HG03097 (cell line): ENCODE measurements at regions not wholly inside any gene's neighbourhood (a gene's known extent, or its start where the extent isn't known, plus 50 kb on each side); places are given as distances from the start of the nearest gene placed in this dataset.
"Not testable (repeated sequence)": the region's sequence is repeated elsewhere in the genome, so short reads cannot be mapped to it uniquely, and the experiment has no call there.

ENCODE experiments used
- ATAC-seq: cut with Tn5 transposase; IDR thresholded peaks from one replicate; pipeline ENCODE4 v1.9.1; 2021; ENCODE audit not compliant: unreplicated experiment, low FRiP score

DNA sequence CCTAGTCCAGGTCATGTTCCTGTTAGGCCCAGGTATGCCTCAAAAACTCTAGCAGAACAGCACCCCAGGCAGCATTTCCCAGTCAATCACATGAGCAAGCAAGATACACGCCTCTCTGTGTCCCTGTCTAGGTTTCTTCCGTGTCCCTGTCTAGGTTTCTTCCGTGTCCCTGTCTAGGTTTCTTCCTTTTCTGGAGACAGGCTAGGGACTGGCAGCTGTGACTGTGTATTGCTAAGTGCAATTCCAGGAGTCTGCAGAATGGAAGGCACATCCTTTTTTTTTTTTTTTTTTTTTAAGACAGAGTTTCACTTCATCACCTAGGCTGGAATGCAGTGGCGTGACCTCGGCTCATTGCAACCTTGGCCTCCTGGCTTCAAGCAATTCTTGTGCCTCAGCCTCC is 77.6 kb downstream of the SETD4 start:
- ATAC-seq, result no peak

DNA sequence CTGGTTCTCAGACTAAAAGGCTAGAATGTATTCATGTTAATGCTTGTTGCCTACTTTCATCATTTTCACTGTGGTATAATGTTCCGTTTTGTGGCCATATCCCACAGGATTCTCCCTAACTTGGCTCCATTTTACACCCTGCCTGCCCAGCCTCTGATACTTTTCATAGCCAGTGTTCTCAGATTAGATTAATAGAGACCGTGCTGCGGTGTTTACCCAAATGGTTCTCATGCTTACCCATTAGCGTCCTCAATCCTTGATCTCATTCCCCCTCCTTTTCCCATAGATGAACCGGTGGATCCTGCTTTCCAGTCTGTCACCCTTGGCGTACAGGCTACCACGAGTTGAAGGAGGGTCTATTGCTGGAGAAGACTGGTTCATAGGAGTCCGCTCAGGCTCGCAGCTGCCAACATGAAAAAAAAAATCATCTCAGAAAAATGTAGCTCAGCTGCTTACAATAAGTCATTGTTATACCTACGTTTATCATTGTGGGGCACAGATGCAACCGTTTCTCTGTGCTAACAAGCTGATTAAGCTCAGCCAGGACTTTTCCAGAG is 78.7 kb downstream of the SETD4 start:
- no peak for ATAC-seq

DNA sequence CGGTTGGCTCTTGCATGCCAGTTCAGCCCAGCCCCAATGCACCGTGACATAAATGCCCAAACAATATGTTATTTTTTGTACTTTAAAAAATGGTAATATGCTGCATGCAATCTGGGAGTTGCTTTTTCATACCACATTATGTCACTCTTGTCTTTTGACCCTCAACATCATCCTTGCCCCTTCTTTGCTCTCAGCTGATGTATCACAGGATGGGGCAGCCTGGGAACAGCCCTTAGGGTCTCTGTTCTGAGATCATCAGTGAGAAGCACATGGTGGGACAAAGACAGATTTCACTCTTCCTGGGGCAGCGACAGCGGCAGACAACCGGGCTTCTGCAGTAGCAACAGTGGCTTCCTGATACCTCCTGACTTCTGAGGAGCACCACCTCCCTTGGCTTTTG is 79.5 kb downstream of the SETD4 start:
- ATAC-seq, result no peak

DNA sequence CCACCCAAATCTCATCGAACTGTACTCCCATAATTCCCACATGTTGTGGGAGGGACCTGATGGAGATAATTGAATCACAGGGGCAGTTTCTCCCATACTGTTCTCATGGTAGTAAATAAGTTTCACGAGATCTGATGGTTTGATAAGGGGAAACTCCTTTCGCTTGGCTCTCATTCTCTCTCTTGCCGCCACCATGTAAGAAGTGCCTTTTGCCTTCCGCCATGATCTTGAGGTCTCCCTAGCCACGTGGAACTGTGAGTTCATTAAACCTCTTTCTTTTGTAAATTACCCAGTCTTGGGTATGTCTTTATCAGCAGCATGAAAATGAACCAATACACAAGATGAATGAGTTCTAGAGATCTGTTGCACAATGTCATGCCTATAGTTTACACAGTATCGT is 82.5 kb downstream of the SETD4 start:
- not testable (repeated sequence) for ATAC-seq

DNA sequence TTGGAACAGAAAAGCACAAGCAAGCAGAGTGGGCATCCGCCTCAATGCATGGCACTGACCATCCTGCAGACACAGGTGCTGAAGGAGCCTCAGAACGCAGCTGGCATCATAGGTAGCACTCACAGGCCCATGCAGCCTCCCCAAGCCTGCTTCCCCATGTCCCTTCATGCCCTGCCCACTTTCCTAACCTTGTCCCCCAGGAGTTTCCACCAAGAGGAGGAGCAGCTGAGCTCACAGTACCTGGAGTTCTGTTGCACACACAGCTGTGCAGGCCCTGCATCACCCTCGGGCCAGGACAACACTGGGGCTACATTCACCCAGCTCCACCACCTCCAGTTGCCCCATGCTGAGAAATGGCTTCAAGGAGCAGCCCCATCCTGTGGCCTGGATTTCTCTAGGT is 83.4 kb downstream of the SETD4 start:
- no peak for ATAC-seq

DNA sequence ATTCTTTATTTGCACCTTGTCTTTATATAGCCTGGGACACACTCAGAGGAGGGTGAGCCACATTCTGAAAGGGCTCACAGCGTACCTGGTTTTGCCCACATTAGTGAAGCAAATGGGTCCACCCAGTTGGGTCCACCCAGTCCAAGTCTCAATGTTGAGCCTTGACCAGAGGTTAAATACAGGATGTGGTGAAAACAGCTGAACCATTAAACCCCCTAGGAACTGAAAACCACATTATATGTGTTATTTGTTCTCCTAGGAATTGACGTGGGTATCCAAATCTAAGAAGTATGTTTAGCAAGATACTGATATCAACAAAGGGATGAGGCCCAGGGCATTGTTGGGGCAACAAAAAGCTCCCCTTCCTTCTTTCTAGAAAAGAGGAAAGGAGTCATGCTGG is 83.8 kb downstream of the SETD4 start:
- ATAC-seq, result no peak

DNA sequence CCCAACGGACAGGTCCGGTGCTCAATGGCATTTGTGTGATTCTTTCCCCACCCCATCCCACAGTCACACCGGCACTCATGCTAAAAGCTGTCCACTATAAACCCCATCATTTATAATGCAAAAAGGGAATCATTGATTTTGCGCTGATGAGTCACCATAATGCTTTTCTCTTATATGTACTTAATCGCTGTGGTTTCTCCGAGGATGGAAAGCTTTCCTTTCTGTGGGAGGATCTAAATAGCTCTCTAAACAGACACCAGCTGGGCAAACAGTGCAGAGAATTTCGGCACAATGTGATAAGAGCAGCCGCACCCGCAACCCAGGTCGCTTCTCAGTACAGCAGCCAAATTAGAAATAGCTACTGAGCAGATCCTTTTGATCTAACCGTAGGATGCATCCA is 85.6 kb downstream of the SETD4 start:
- no peak for ATAC-seq

DNA sequence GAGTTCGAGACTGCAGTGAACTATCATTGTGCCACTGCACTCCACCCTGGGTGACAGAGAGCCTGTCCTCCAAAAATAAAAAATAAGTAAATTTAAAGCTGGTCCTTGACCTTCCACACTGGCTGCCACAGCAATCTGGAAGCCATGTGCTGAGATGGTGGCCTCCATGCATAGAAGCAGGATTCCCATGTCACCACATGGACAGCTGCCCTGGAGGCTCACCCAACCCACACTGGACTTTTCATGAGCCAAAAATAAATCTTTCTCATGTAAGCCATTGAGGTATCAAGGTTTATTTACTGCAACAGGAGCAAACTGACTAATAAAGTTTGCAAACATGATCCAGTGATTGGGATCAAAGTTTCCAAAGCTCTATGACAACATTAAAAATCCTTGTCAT is 88.5 kb downstream of the SETD4 start:
- ATAC-seq, result no peak

DNA sequence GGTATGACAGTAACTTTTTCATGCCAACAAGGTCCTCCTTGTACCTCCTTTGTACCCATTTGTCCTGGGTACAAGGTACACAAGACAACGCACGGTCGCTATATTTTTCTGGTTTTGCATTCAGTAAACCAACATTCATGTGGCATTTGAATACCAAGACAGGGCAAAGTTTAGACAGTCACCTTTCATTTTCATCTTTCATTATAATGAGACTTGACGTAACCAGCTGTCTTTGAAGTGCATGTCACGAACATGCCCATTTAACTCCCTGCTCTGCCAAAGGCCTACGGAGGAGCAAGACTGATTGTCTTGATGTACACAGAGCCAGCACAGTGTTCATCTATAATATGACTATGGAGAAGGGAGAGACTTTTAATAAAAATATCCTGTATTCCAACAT is 91.0 kb downstream of the SETD4 start:
- no peak for ATAC-seq

DNA sequence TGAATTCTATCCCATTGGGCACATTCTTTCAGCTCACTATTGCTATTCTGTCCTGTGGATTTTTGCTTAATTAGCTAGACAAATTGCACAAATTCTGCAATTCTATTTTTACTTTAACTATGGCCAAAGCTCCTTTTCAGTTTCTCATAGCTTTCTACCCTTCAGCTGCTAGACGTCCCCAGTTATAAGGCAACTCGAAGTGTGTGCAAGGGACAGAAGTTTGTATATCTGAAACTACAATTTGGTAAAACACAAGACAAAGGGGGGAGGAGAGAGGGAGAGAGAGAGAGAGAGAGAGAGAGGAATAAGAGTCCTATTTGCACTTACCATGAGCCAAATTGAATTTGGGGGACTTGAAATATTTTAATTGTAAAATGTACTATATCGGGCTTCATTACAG is 91.8 kb downstream of the SETD4 start:
- no peak for ATAC-seq

DNA sequence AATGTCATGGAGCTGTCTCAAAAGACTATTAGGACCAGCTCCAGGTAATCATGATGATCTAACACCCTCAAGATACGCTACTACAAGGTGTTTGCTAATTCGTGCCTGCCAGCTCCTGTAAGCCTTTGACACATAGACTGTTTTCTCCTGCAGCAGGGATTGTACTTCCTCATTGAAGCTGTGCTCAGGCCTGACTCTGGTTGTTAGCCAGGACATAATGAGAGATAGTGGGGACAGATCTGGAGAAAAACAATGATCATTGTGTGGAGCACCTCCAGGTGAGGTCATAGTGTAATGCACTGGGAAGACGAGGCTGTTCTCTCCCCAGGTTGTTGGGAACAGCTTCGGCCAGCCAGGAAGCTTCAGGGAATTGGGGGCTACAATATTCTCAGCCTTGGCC is 94.6 kb downstream of the SETD4 start:
- ATAC-seq, result no peak

DNA sequence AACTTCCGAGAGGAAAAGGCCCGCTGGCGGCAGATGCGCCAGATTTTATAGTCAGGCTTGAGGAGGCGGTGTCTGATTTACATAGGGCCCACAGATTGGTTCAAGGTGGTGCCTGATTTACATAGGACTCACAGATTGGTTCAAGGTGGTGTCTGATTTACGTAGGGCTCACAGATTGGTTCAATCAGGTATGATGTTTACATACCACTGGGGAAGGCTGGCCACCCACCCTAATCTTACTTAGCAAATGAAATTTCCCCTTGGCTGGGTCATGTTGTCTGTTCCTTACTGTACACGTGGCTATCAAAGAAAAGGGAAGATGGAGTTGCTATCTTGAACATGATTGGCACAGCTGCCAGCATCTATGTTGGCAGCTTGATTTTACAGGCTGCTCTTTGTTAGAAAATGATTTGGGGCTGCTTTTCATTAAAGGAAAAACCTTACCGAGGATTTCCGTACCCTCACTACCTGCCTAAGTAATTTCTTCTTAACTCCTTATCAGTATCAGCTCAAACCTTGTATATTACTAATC is 96.3 kb downstream of the SETD4 start:
- no peak for ATAC-seq

DNA sequence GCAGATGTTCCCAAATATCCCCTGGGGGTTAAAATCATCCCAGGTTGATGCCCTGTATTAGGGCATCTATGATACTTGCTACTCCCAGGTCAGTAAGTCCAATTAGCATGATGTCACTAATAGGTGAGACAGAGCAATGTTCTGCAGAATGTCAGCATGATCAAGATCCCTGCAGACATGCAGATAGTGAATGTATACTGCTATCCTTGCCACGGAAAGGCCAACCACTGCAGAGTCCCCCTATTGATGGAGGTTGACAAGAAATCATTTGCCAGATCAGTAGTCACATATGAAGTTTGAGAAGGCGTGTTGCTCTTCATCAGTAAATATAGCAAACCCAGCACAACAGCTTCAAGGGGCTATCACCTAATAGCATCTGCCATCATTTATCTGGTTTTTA is 97.4 kb downstream of the SETD4 start:
- no peak for ATAC-seq

DNA sequence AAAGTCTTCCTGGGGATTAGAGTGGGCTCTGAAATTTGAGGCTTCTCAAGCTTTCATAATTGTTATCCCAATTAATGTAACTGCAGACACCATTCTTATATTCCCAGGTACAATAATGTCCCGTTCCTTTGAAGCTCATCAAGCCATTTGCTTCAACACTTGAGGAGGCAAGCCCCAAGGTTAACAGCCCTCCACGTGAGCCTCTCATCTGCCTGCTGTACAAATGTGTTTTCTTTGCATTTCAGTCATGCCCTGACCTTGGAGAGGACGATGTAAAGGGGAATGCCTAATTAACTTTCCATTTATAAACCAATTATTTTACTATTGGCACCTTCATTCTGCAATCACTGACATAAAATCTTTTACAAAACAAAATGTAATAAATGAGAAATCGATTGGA is 106.3 kb downstream of the SETD4 start:
- ATAC-seq, result no peak

DNA sequence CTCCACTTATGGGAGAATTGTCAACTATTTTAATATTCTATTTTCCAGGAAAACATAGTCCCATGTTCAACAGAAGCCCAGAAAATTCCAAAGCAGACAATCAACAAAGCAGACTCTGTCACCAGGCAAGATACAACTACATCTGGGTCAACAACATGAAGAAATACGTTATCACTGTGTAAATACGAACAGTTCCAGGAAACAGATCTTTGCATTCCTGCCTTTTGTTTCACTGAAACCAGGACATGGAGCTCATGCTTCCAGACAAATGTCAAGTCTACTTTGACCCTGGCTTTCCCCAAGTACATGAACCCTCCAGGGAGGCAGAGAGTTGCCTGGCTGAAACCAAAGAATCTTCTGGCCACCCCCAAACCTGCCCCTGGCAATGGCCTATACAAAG is 106.7 kb downstream of the SETD4 start:
- no peak for ATAC-seq

DNA sequence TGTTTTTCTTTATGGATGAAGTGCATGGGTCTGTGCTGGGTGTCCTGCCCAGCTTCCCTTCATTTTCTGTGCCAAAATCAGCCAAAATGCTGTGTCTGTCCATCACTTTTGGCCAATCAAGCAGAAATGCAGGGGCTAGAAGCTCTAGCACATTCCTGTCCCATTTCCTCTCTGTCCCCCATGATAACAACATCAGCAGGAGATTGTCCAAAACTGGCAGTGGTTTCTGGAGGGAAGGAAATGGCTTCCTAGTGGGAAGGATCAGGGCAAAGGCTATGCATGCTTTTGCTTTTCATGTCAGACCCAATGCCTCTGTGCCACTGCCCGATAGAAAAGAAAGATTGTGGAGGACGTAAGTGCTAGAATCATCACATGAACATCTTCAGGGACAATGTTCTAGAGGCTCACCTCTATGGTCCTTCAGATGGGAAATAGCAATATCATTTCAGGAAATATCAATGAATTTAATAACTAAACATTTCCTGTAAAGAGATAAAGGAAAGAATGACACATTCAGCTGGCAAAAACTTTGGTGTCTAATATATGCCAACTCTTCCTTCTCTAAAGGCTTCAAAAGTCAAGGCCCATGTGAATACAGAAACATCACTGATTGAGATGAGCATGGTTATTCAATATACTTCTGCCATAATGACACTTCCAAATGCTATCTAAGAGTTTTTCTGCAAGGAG is 107.5 kb downstream of the SETD4 start:
- ATAC-seq, result no peak

DNA sequence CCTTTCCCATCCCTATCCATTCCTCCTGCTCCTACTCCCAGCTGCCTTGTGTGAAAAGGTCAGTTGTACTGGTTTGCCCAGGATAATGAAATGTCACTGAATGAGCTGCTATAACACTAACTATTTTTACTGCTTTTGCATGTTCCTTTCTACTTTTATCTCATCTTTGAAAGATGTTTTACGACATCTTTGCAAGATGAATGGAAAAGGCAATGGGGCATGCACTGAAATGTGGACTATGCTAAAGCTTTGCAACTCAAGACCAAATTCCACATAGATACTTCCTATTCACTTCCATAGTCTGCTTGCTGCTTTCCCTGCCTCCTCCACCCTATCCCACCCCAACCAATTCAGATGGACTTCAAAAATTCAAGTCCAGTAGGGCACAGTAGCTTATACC is 111.3 kb downstream of the SETD4 start:
- no peak for ATAC-seq

DNA sequence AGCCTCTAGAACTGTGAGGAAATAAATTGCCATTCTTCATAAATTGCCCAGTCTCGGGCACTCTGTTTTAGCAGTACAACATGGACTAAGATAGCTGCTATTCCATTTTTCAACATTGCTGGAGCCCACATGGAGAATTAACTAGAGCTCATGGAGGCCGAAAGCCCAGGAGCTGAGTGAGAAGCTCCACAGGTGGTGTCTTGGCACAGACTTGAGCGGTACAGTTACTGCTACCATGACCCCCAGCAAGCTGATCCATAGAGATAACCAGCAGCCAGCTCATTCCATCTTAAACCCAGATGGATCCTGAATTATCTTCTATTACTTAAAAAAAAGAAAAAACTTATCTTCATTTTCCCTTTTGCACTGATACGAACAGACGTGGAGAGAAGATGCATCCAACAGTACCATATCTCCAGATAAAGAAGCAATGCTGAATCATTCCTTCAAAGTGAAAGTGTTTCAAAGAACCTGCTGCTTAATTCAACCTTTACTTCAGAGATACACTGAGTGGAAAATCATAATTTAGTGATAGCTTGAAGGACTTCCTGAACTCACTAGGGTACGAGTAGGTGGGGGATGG is 115.1 kb downstream of the SETD4 start:
- no peak for ATAC-seq

DNA sequence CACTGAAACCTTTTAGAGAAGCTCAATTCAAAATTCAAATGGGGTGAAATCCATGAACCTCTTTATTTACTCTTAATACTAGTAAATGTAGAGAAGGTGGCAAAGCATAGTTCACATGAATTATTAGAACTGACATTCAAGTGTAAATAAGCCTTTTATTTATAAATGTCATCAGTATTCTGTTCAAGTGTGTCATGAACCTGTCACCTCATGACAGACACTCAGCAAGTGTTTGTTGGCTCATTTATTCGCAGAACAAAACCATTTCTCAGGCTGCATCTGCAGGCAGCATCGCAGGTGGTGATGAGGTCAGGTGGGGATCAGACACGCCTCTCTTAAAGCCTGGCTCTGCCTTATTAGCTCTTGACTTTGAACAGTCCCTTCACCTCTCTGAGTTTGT is 116.6 kb downstream of the SETD4 start:
- no peak for ATAC-seq

DNA sequence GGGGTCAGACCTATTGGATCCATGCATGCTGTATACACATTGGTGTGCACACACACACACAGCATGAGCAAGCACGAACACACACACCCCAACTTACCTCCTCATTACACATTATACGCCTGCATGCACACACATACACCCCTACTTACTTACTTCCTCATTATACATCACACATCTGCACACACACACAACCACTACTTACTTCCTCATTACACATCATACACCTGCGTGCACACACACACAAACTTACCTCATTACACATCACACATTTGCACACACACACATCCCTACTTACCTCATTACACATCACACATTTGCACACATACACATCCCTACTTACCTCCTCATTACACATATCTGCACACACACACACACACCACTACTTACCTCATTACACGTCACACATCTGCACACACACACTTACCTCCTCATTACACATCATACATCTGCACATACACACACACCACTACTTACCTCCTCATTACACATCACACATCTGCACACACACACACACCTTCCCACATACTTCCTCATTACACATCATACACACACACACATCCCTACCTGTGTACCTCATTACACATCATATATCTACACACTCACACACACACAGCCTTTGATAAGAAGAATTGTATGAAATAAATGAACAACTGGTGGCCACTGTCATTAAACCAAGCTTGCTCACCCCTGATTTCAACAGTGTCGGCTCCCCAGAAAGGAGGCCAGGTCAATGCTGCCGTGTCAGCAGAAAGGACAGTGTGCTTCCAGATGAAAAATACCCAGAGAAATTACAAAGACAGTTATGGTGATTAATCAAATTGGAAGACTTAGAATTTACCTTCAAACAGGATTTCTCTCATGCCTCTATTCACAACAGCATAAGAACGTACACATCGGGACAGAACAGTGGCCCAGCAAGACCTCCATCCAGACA is 117.8 kb downstream of the SETD4 start:
- ATAC-seq, result no peak
